Psoas muscle (tissue), 7 donors: ENCODE measurements at regions not wholly inside any gene's neighbourhood (a gene's known extent, or its start where the extent isn't known, plus 50 kb on each side); places are given as distances from the start of the nearest gene placed in this dataset.

Source experiments
- ATAC-seq, 4 donors: fragments of 200-7000 bp; cut with Tn5 transposase; one replicate each; pipeline ENCODE4 v1.9.1; 2020; ENCODE audit warnings: moderate library complexity in 3 of 4, mild to moderate bottlenecking in 2 of 4
- DNase-seq, 2 donors: peaks; one replicate each; pipeline ENCODE4 v3.0.0-alpha.2; 2020
- H3K27ac ChIP-seq: fragments of 200-600 bp; one replicate; pipeline ENCODE4 v1.8.0; 2022
- H3K27me3 ChIP-seq, 3 donors: fragments of 200-600 bp in 1 of 3; one replicate each; pipeline versions ENCODE4 v1.6.1 to v1.8.0; 2013 to 2022; ENCODE audit warnings: low read length in 2 of 3, mild to moderate bottlenecking in 2 of 3, moderate library complexity in 1 of 3; ENCODE audit not compliant: insufficient read depth in 3 of 3
- H3K36me3 ChIP-seq, 2 donors: fragments of 200-600 bp in 1 of 2; one replicate each; pipeline versions ENCODE4 v1.6.1 to v1.8.0; 2013 to 2022; ENCODE audit warnings: low read depth in 1 of 2, mild to moderate bottlenecking in 1 of 2, moderate library complexity in 1 of 2; ENCODE audit not compliant: insufficient read depth in 1 of 2
- H3K4me1 ChIP-seq: fragments of 200-600 bp; one replicate; pipeline ENCODE4 v1.8.0; 2022
- H3K4me3 ChIP-seq: fragments of 200-600 bp; one replicate; pipeline ENCODE4 v1.8.0; 2022; ENCODE audit warnings: mild to moderate bottlenecking
- H3K9me3 ChIP-seq: fragments of 200-600 bp; one replicate; pipeline ENCODE4 v1.8.0; 2022
- CTCF ChIP-seq: fragments of 200-600 bp; IDR thresholded peaks from one replicate; pipeline ENCODE4 v1.8.0; 2022; ENCODE audit warnings: antibody characterized with exemption
- WGBS, 3 donors: extraction: QIAGEN DNeasy Blood & Tissue Kit; methylation state at CpG; one replicate each; pipeline versions ENCODE4 v1.1.6 to v1.1.7; 2013; 5-methylcytosine and 5-hydroxymethylcytosine counted together
- intact Hi-C, 2 donors: fragments of 100-400 bp; cut with DNase I; formaldehyde crosslinking; loops; one replicate each; pipeline versions ENCODE4 v1.11.0 to v1.14.2; 2022
- donor health status: healthy with polysubstance abuse.
- donor health status: DM: no; HTN: no; CAD: no; lungs with moderate emphysema.
- donor health status: Bipolar disorder and iron deficiency.
- donor health status: healthy.
- donor health status: DM: yes; HTN: yes; CAD: no.
- donor health status: DM: no; HTN: no; CAD: no.
- donor health status: DM: yes; HTN: yes; CAD: no.

- WGBS, 3 donors = 80 to 84% (median 83%) methylated on average over 11 of the region's 11 CpGs
- no peaks in the 10 kb centered on the region for H3K9me3 ChIP-seq
- no peak for TF ChIP-seq CTCF
Observed at GRCh38 chr5:5983261-5983980, 394.9 kb downstream of the MED10 start.

GRCh38 chr5:5981562-5981961 is 396.8 kb downstream of the MED10 start:
- no peak overlapping the region for H3K4me3 ChIP-seq
- no peak for TF ChIP-seq CTCF
- ATAC-seq = no peak
- H3K27ac ChIP-seq = no peak overlapping the region
- intact Hi-C loops = no loop called here
- peaks cover 0 to 4% (median 0%) of the 10 kb centered on the region in 3 donors for H3K27me3 ChIP-seq
- 77 to 82% (median 82%) methylated on average over 2 of the region's 2 CpGs for WGBS, 3 donors
- DNase-seq = no peak
- H3K36me3 ChIP-seq = no peaks in the 10 kb centered on the region
- no peaks in the 10 kb centered on the region for H3K4me1 ChIP-seq
- no peaks in the 10 kb centered on the region for H3K9me3 ChIP-seq

More at GRCh38 chr5:5983261-5983980, 394.9 kb downstream of the MED10 start:
- ATAC-seq (no peak), DNase-seq (no peak)
- Histone ChIP-seq H3K27me3 (no peaks in the 10 kb centered on the region), H3K27ac (no peak overlapping the region), H3K4me1 (no peaks in the 10 kb centered on the region), H3K4me3 (no peak overlapping the region), H3K36me3 (no peaks in the 10 kb centered on the region)
- intact Hi-C loops = no loop called here

- Histone ChIP-seq H3K27me3 (peaks cover 0 to 4% (median 0%) of the 10 kb centered on the region in 3 donors), H3K4me1 (no peaks in the 10 kb centered on the region), H3K27ac (no peak overlapping the region), H3K36me3 (no peaks in the 10 kb centered on the region), H3K9me3 (no peaks in the 10 kb centered on the region), H3K4me3 (no peak overlapping the region)
- intact Hi-C loops = no loop called here
- ATAC-seq (no peak), DNase-seq (no peak)
- TF ChIP-seq CTCF = no peak
- 57 to 70% (median 58%) methylated on average over 4 of the region's 4 CpGs for WGBS, 3 donors
Observed at GRCh38 chr5:5980538-5980895, 397.8 kb downstream of the MED10 start.

- Histone ChIP-seq H3K36me3 (no peaks in the 10 kb centered on the region), H3K4me1 (no peaks in the 10 kb centered on the region), H3K9me3 (no peaks in the 10 kb centered on the region), H3K4me3 (no peak overlapping the region), H3K27ac (no peak overlapping the region), H3K27me3 (peaks cover 0 to 4% (median 0%) of the 10 kb centered on the region in 3 donors)
- intact Hi-C loops = no loop called here
- DNase-seq (no peak), ATAC-seq (no peak)
- 35 to 44% (median 38%) methylated on average over 6 of the region's 6 CpGs for WGBS, 3 donors
- no peak for TF ChIP-seq CTCF
Observed at GRCh38 chr5:5979761-5980537, 398.4 kb downstream of the MED10 start.
